NB4 (cell line): ENCODE measurements at regions not wholly inside any gene's neighbourhood (a gene's known extent, or its start where the extent isn't known, plus 50 kb on each side); places are given as distances from the start of the nearest gene placed in this dataset.

Experiments
- DNase-seq: peaks from one replicate; pipeline ENCODE4 v3.0.0; 2010; ENCODE audit warnings: low read depth
- H3K4me3 ChIP-seq: one replicate; pipeline ENCODE4 v1.5.1; 2011; ENCODE audit warnings: mild to moderate bottlenecking, low read depth, low read length, moderate library complexity
- MYC ChIP-seq: IDR thresholded peaks from 2 replicates; pipeline ENCODE4 v1.6.1; 2011; ENCODE audit warnings: low read depth, low read length
- POLR2A ChIP-seq: IDR thresholded peaks from 2 replicates; pipeline ENCODE4 v1.6.1; 2011; ENCODE audit warnings: mild to moderate bottlenecking; ENCODE audit not compliant: insufficient read length; ENCODE audit errors: extremely low read depth
- TF ChIP-seq, protein P1 (sequence below): IDR thresholded peaks from 2 replicates; pipeline ENCODE4 v1.6.1; 2011; ENCODE audit warnings: low read depth, low read length
- TF ChIP-seq, protein P2 (sequence below): IDR thresholded peaks from one replicate; pipeline ENCODE4 v1.5.1; 2012; ENCODE audit warnings: low read depth, low read length

DNA sequence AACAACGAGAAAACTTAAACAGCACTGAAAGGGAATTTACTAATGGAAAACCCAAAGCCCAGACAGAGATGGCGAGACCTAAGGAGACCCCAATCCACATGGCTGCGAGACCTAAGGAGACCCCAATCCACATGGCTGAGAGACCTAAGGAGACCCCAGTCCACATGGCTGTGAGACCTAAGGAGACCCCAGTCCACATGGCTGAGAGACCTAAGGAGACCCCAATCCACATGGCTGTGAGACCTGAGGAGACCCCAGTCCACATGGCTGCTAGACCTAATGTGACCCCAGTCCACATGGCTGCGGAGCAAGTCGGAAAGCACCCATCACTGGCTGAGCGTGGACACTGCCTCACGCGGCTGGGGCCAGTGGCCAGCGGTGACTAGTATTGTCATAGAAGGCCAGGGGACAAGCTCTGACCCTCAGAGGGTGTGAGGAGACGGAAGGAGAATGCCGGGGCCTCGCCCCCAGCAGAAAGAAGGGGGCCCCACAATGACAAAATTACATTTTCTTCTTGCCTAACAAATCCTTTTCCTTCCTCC, 241.8 kb downstream of the C16orf95 start:
- no peak for TF ChIP-seq POLR2A
- no peak for TF ChIP-seq MYC
- TF ChIP-seq, protein P1, sequence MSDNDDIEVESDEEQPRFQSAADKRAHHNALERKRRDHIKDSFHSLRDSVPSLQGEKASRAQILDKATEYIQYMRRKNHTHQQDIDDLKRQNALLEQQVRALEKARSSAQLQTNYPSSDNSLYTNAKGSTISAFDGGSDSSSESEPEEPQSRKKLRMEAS, result no peak
- TF ChIP-seq, protein P2, sequence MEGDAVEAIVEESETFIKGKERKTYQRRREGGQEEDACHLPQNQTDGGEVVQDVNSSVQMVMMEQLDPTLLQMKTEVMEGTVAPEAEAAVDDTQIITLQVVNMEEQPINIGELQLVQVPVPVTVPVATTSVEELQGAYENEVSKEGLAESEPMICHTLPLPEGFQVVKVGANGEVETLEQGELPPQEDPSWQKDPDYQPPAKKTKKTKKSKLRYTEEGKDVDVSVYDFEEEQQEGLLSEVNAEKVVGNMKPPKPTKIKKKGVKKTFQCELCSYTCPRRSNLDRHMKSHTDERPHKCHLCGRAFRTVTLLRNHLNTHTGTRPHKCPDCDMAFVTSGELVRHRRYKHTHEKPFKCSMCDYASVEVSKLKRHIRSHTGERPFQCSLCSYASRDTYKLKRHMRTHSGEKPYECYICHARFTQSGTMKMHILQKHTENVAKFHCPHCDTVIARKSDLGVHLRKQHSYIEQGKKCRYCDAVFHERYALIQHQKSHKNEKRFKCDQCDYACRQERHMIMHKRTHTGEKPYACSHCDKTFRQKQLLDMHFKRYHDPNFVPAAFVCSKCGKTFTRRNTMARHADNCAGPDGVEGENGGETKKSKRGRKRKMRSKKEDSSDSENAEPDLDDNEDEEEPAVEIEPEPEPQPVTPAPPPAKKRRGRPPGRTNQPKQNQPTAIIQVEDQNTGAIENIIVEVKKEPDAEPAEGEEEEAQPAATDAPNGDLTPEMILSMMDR, result no peak

DNA sequence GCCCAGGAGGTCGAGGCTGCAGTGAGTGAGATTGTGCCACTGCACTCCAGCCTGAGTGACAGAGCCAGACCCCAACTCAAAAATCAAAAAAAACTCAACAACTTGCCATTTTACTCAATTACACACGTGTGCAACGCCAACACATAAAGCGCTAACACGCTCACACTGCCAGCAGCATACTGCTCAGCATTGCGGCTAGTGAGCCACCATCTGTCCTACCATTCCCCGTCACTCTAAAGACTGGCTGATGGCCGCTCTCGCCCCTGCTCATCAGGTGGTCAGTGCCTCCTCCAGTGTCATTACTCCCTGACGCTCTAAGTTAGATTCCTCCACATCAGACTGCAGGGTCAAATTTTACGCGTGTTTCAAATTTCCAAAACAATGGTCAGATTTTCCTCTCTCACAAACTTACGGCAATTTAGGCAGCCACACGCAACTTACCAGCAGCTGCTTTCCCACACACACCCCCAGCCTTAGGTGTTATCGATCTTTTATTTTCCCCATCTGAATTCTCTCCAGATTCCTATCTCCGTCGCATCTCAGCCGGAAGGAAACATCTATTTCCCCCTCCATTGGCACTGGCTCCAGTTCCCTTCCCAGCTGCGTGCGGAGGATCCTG, 240.8 kb downstream of the C16orf95 start:
- TF ChIP-seq, protein P2, result no peak
- no peak for TF ChIP-seq MYC
- TF ChIP-seq, protein P1, result no peak
- no peak for TF ChIP-seq POLR2A
- no peak for DNase-seq
- H3K4me3 ChIP-seq, result no peak overlapping the region

More for the DNA sequence above, 241.8 kb downstream of the C16orf95 start:
- no peak overlapping the region for H3K4me3 ChIP-seq
- DNase-seq, result no peak

DNA sequence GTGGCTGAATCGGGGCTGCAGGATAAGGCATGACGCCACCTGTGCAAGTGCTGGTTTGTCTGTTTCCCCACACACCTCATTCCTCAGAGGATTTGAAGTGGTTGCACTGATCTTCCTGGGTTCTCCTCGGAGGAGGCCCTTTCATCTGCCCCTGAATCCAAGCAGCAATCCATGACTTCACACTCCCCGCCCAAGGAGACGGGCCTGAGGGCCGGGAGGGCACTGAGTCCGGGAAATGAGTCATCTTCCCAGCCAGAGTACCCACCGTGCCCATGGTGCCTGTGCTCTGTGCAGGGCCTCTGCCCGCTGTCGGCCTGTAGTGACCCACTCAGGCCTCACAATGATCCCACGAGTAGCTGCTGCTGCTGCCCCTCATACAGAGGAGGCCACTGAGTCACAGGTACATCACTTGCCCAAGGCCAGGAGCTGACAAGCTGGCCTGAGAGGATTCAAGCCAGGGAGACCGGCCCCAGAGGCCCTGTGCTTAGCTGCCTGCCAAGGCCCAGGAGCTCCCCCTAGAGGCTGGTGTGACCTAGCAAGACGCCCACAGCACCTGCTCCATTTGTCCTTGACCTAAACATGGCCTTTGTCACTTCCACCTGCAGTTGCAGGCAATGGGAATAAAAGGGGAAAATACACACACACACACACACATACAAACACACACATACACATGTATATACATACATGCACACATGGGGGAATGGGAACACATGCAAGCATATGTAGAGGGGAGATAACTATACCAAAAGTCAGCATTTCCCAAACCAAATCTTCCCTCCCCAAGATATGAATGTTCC, 240.0 kb downstream of the C16orf95 start:
- no peak overlapping the region for H3K4me3 ChIP-seq
- peak; percentile 88 for DNase-seq
- no peak for TF ChIP-seq POLR2A
- TF ChIP-seq MYC, result 0 out of 2 replicates have a peak, but pooled peaks have one; percentile 7
- TF ChIP-seq, protein P2, result peak; percentile 97
- TF ChIP-seq, protein P1, result no peak

DNA sequence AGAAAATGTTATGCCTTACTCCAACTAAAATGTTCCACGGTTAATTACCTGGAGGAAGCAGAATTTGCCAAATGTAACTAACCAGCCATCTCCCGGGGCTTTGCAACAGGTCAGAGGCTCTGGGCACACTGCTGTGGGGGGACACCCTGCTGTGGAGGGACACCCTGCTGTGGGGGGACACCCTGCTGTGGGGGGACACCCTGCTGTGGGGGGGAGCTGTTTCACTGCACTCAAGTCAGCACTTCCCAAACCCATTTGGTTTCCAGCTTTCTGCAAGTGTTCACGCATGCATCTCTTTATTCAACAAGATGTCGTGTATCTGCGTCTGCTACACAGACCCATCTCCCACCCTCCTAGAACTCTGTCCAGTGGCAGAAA, 239.5 kb downstream of the C16orf95 start:
- TF ChIP-seq, protein P1, result no peak
- no peak for TF ChIP-seq POLR2A
- no peak for TF ChIP-seq MYC
- TF ChIP-seq, protein P2, result no peak
- H3K4me3 ChIP-seq, result no peak overlapping the region
- DNase-seq, result no peak

DNA sequence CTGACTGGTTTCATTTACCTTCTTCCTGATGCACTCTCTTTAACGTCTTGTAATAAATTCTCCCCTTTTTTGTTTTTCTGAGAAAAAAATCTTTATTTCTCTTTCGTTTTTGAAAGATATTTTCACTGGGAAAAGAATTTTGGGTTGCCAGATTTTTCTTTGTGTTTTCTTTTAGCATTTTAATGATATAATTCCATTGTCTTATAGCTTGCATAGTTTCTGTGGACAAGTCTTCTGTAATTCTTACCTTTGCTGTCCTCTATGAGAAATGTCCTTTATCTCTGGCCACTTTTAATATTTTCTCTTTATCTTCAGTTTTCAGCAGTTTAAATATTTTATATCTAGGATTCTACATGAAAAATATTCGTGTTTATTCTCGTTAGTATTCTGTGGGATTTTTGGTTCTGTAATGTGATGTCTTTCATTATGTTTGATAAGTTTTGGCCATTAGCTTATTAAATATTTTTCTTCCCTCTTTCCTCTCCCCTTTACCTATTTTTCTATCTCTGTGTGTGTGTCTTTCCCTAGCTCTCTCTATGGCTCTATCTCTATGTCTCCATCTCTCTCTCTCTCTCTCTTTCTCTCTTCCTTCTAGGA, 236.5 kb downstream of the C16orf95 start:
- DNase-seq, result no peak
- TF ChIP-seq, protein P1, result no peak
- TF ChIP-seq POLR2A (no peak), MYC (no peak)
- TF ChIP-seq, protein P2, result no peak
- no peak overlapping the region for H3K4me3 ChIP-seq
